HCT116 (cell line): ENCODE measurements at regions not wholly inside any gene's neighbourhood (a gene's known extent, or its start where the extent isn't known, plus 50 kb on each side); places are given as distances from the start of the nearest gene placed in this dataset.

Source experiments
- ATAC-seq: fragments of 200-7000 bp; cut with Tn5 transposase; 2 replicates; pipeline ENCODE4 v1.9.1; 2020; ENCODE audit warnings: mild to moderate bottlenecking, moderate library complexity
- BruUV-seq: library from RNA; stranded (reverse); fragments of 400-500 nt; replicated peaks from 2 replicates; lab custom pipeline; 2021; lab: Mats Ljungman, UMichigan
- CTCF ChIA-PET: fragments of 300-600 bp; sonication (Branson Sonifier 250); formaldehyde crosslinking; loops from one replicate; lab custom pipeline; 2021; ENCODE audit warnings: antibody characterized with exemption; lab: Charles Lee
- POLR2A ChIA-PET: fragments of 300-600, 350-600 bp; sonication (Branson Sonifier 250); formaldehyde crosslinking; loops from one replicate; lab custom pipeline; 2021; ENCODE audit warnings: antibody characterized with exemption; lab: Charles Lee
- RAD21 ChIA-PET, 2 experiments: fragments of 300-600 bp; sonication (Branson Sonifier 250); formaldehyde crosslinking; loops; one replicate each; lab custom pipeline; 2023; ENCODE audit warnings: low total read pairs in 2 of 2; ENCODE audit not compliant: uncharacterized antibody in 2 of 2, unreplicated experiment in 2 of 2, low non-redundant PET in 1 of 2; lab: Charles Lee
- DNase-seq: peaks from one replicate; pipeline ENCODE4 v3.0.0-alpha.2; 2010; ENCODE audit warnings: low read depth, low spot score
- H2AFZ ChIP-seq: fragments of 200-600 bp; shearing (Covaris generic), sonication (generic); 2 replicates; pipeline ENCODE4 v1.6.1; 2017; ENCODE audit warnings: low read depth, mixed run types, mixed read lengths, antibody characterized with exemption, low read length; ENCODE audit not compliant: poor library complexity, severe bottlenecking
- H3K27ac ChIP-seq: 2 replicates; pipeline ENCODE4 v1.5.1; 2012; ENCODE audit warnings: low read depth, low read length
- H3K27me3 ChIP-seq: fragments of 200-600 bp; sonication (generic); 2 replicates; pipeline ENCODE4 v1.6.1; 2016; ENCODE audit warnings: mixed run types, low read length, mixed read lengths; ENCODE audit not compliant: insufficient read depth
- H3K36me3 ChIP-seq, 2 experiments: fragments of 200-500 bp in 1 of 2; fragments of 200-600 bp in 1 of 2; sonication (Bioruptor generic) in 1 of 2; sonication (generic) in 1 of 2; 2 replicates each; pipeline versions ENCODE4 v1.5.1 to v1.6.1; 2014 to 2016; ENCODE audit warnings: low read length in 2 of 2, inconsistent platforms in 1 of 2, mixed read lengths in 1 of 2, mixed run types in 1 of 2; ENCODE audit not compliant: insufficient read depth in 2 of 2, control insufficient read depth in 1 of 2
- H3K4me1 ChIP-seq, 2 experiments: fragments of 200-600 bp in 1 of 2; sonication (generic) in 1 of 2; 2 replicates each; pipeline versions ENCODE4 v1.5.1 to v1.6.1; 2012 to 2017; ENCODE audit warnings: low read length in 2 of 2, inconsistent platforms in 1 of 2, mild to moderate bottlenecking in 1 of 2, mixed read lengths in 1 of 2, mixed run types in 1 of 2, moderate library complexity in 1 of 2; ENCODE audit not compliant: insufficient read depth in 2 of 2, control insufficient read depth in 1 of 2
- H3K4me2 ChIP-seq: fragments of 200-600 bp; sonication (generic); 2 replicates; pipeline ENCODE4 v1.6.1; 2017; ENCODE audit warnings: mixed run types, low read length, mixed read lengths
- H3K4me3 ChIP-seq, 2 experiments: fragments of 200-600 bp in 1 of 2; sonication (generic) in 1 of 2; replicated peaks in 1 of 2; 2 replicates each; pipeline ENCODE4 v1.5.1; 2011 to 2016; ENCODE audit warnings: low read length in 2 of 2, control low read depth in 1 of 2, low read depth in 1 of 2, mild to moderate bottlenecking in 1 of 2, mixed read lengths in 1 of 2, mixed run types in 1 of 2
- H3K79me2 ChIP-seq: fragments of 200-600 bp; sonication (generic); 2 replicates; pipeline ENCODE4 v1.6.1; 2017; ENCODE audit warnings: mild to moderate bottlenecking, mixed run types, low read length, moderate library complexity, mixed read lengths; ENCODE audit not compliant: insufficient read depth
- H3K9ac ChIP-seq: fragments of 200-600 bp; sonication (generic); 2 replicates; pipeline ENCODE4 v1.6.1; 2016; ENCODE audit warnings: low read length, mixed read lengths
- H3K9me2 ChIP-seq: fragments of 200-600 bp; sonication (generic), shearing (Covaris generic); 2 replicates; pipeline ENCODE4 v1.6.1; 2017; ENCODE audit warnings: mixed run types, mild to moderate bottlenecking, moderate library complexity; ENCODE audit not compliant: insufficient read depth
- H3K9me3 ChIP-seq, 2 experiments: fragments of 200-500 bp in 1 of 2; fragments of 200-600 bp in 1 of 2; sonication (Bioruptor generic) in 1 of 2; sonication (generic) in 1 of 2; 2 replicates each; pipeline ENCODE4 v1.6.1; 2014 to 2017; ENCODE audit warnings: low read length in 2 of 2, mixed read lengths in 2 of 2, inconsistent platforms in 1 of 2, low read depth in 1 of 2, mild to moderate bottlenecking in 1 of 2, mixed run types in 1 of 2, moderate library complexity in 1 of 2; ENCODE audit not compliant: control insufficient read depth in 1 of 2, insufficient read depth in 1 of 2
- H4K20me1 ChIP-seq: fragments of 200-600 bp; sonication (generic), shearing (Covaris generic); 2 replicates; pipeline ENCODE4 v1.6.1; 2017; ENCODE audit warnings: mixed run types, mild to moderate bottlenecking, moderate library complexity; ENCODE audit not compliant: insufficient read depth
- CBX3 ChIP-seq: IDR thresholded peaks from 2 replicates; pipeline ENCODE4 v1.6.1; 2012; ENCODE audit warnings: low read depth
- CEBPB ChIP-seq: IDR thresholded peaks from 2 replicates; pipeline ENCODE4 v1.6.1; 2012; ENCODE audit warnings: low read depth
- EGR1 ChIP-seq: IDR thresholded peaks from 2 replicates; pipeline ENCODE4 v1.6.1; 2012; ENCODE audit warnings: low read depth
- EZH2 ChIP-seq: fragments of 200-600 bp; sonication (generic); IDR thresholded peaks from 2 replicates; pipeline ENCODE4 v1.6.1; 2017; ENCODE audit warnings: antibody characterized with exemption, mixed run types
- FOSL1 ChIP-seq: IDR thresholded peaks from 2 replicates; pipeline ENCODE4 v1.6.1; 2012; ENCODE audit warnings: low read depth
- JUND ChIP-seq: IDR thresholded peaks from 2 replicates; pipeline ENCODE4 v1.6.1; 2012
- SIN3A ChIP-seq: IDR thresholded peaks from 2 replicates; pipeline ENCODE4 v1.6.1; 2012; ENCODE audit warnings: low read depth
- YY1 ChIP-seq: IDR thresholded peaks from 2 replicates; pipeline ENCODE4 v1.6.1; 2011; ENCODE audit warnings: low read length, low read depth, moderate library complexity, mild to moderate bottlenecking; ENCODE audit not compliant: insufficient replicate concordance; ENCODE audit errors: extremely low read depth
- ZFX ChIP-seq: fragments of 450-650 bp; IDR thresholded peaks from 2 replicates; pipeline ENCODE4 v1.6.1; 2017
- intact Hi-C: fragments of 100-400 bp; cut with micrococcal nuclease; formaldehyde crosslinking; loops from 2 replicates; pipeline ENCODE4 v1.10.0; 2022
- TF ChIP-seq, protein P1 (sequence below): IDR thresholded peaks from 2 replicates; pipeline ENCODE4 v1.6.1; 2012; ENCODE audit warnings: low read depth
- TF ChIP-seq, protein P2 (sequence below): IDR thresholded peaks from 2 replicates; pipeline ENCODE4 v1.6.1; 2012
- TF ChIP-seq, protein P3 (sequence below): IDR thresholded peaks from 2 replicates; pipeline ENCODE4 v1.6.1; 2011; ENCODE audit warnings: mild to moderate bottlenecking, low read length, moderate library complexity; ENCODE audit not compliant: insufficient replicate concordance; ENCODE audit errors: extremely low read depth

DNA sequence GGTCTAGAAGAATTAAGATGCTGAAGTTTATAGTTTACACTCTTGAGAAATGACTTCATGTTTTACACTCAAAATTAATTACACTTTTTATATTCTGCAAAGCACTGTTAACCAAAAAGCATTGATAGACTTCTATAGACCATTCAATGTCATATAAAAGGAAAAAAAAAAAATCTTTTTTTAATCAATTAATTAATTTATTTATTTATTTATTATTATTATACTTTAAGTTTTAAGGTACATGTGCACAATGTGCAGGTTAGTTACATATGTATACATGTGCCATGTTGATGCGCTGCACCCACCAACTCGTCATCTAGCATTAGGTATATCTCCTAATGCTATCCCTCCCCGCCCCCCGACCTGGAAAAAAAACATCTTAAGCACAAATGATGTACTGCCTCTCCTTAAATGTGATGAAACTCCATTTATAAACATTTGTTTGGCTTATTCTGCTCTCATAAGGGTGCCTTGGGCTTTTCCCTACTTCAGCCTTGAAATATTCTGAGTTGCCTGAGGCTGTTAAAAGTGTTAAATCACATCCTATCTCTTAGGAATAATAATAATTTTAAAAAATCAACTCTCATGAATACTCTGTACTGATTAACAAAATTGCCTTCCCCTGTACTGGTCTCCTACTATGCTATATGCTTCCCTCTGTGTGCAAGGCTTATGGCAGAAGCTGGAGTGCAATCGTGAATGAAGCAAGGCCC is 466.9 kb downstream of the SOX2 start:
- ChIA-PET CTCF (no interaction called here), POLR2A (no interaction called here), RAD21 (no interaction called here)
- H3K4me3 ChIP-seq: no peak overlapping the region
- H3K9me3 ChIP-seq: no peaks in the 10 kb centered on the region
- no peaks in the 10 kb centered on the region for H3K79me2 ChIP-seq
- no peaks in the 10 kb centered on the region for H3K9me2 ChIP-seq
- TF ChIP-seq FOSL1 (no peak), EZH2 (no peak), CEBPB (no peak), SIN3A (no peak)
- TF ChIP-seq, protein P1, sequence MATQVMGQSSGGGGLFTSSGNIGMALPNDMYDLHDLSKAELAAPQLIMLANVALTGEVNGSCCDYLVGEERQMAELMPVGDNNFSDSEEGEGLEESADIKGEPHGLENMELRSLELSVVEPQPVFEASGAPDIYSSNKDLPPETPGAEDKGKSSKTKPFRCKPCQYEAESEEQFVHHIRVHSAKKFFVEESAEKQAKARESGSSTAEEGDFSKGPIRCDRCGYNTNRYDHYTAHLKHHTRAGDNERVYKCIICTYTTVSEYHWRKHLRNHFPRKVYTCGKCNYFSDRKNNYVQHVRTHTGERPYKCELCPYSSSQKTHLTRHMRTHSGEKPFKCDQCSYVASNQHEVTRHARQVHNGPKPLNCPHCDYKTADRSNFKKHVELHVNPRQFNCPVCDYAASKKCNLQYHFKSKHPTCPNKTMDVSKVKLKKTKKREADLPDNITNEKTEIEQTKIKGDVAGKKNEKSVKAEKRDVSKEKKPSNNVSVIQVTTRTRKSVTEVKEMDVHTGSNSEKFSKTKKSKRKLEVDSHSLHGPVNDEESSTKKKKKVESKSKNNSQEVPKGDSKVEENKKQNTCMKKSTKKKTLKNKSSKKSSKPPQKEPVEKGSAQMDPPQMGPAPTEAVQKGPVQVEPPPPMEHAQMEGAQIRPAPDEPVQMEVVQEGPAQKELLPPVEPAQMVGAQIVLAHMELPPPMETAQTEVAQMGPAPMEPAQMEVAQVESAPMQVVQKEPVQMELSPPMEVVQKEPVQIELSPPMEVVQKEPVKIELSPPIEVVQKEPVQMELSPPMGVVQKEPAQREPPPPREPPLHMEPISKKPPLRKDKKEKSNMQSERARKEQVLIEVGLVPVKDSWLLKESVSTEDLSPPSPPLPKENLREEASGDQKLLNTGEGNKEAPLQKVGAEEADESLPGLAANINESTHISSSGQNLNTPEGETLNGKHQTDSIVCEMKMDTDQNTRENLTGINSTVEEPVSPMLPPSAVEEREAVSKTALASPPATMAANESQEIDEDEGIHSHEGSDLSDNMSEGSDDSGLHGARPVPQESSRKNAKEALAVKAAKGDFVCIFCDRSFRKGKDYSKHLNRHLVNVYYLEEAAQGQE: no peak
- no peaks in the 10 kb centered on the region for H4K20me1 ChIP-seq
- no peak overlapping the region for H3K4me2 ChIP-seq
- intact Hi-C loops: no loop called here
- peaks cover 9 to 14% of the 10 kb centered on the region in 2 experiments; a peak in 3 of 4 replicates for H3K4me1 ChIP-seq
- DNase-seq: no peak
- H2AFZ ChIP-seq: no peak overlapping the region
- no peaks in the 10 kb centered on the region for H3K27me3 ChIP-seq
- no peaks in the 10 kb centered on the region for H3K36me3 ChIP-seq
- no TSS peak for BruUV-seq
- H3K27ac ChIP-seq: no peak overlapping the region
- ATAC-seq: no peak
- H3K9ac ChIP-seq: no peak overlapping the region

DNA sequence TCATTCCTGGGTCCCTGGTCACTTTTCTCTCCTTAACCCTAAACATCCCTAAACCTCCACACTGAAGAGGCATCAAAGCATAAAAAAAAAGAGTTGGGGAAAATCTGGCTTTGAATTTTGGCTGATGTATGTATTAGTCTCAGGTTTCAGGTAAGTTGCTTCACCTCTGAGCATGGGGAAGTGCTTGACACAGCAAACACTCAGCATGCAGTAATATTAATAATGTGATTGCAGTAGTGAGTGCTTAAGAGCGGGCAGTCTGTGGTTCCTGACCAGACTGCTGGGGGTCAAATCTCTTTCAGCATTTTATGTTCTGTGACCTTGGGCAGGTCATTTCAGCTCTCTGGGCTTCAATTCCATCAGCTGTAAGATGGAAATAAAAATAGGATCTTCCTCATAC is 467.9 kb downstream of the SOX2 start:
- TF ChIP-seq EGR1 (no peak), EZH2 (no peak), YY1 (no peak), JUND (no peak), CBX3 (no peak), ZFX (no peak)
- TF ChIP-seq, protein P2, sequence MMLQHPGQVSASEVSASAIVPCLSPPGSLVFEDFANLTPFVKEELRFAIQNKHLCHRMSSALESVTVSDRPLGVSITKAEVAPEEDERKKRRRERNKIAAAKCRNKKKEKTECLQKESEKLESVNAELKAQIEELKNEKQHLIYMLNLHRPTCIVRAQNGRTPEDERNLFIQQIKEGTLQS: no peak
- TF ChIP-seq, protein P3, sequence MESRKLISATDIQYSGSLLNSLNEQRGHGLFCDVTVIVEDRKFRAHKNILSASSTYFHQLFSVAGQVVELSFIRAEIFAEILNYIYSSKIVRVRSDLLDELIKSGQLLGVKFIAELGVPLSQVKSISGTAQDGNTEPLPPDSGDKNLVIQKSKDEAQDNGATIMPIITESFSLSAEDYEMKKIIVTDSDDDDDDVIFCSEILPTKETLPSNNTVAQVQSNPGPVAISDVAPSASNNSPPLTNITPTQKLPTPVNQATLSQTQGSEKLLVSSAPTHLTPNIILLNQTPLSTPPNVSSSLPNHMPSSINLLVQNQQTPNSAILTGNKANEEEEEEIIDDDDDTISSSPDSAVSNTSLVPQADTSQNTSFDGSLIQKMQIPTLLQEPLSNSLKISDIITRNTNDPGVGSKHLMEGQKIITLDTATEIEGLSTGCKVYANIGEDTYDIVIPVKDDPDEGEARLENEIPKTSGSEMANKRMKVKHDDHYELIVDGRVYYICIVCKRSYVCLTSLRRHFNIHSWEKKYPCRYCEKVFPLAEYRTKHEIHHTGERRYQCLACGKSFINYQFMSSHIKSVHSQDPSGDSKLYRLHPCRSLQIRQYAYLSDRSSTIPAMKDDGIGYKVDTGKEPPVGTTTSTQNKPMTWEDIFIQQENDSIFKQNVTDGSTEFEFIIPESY: no peak
- TF ChIP-seq, all 23 proteins: peak for 0
- Histone ChIP-seq H3K4me3 (no peak overlapping the region), H3K27ac (no peak overlapping the region), H3K27me3 (no peaks in the 10 kb centered on the region), H3K79me2 (no peaks in the 10 kb centered on the region), H3K4me1 (peaks cover 14 to 24% of the 10 kb centered on the region in 2 experiments; a peak in 3 of 4 replicates), H2AFZ (no peak overlapping the region), H3K36me3 (no peaks in the 10 kb centered on the region), H3K4me2 (no peak overlapping the region), H4K20me1 (no peaks in the 10 kb centered on the region), H3K9ac (no peak overlapping the region), H3K9me2 (no peaks in the 10 kb centered on the region), H3K9me3 (no peaks in the 10 kb centered on the region)
- ChIA-PET CTCF (no interaction called here), POLR2A (no interaction called here), RAD21 (interaction anchor here in 1 of 2 experiments (0.8 kb wide), 1 partner anchor 14 kb away, joined by 3 read pairs; no protein-coding TSS in a partner anchor)
- DNase-seq (no peak), ATAC-seq (no peak)
- intact Hi-C loops: no loop called here
- no TSS peak for BruUV-seq
